Right atrium auricular region (tissue), 2 donors: ENCODE measurements at regions not wholly inside any gene's neighbourhood (a gene's known extent, or its start where the extent isn't known, plus 50 kb on each side); places are given as distances from the start of the nearest gene placed in this dataset.

Experiments
- DNase-seq: peaks from one replicate; pipeline ENCODE4 v3.0.0-alpha.2; 2019; ENCODE audit warnings: low spot score
- H3K27ac ChIP-seq, 2 donors: fragments of 200-600 bp; sonication (generic); 1 replicate in 1 of 2; 2 replicates in 1 of 2; pipeline ENCODE4 v1.5.1; 2016 to 2019
- H3K27me3 ChIP-seq, 2 donors: fragments of 200-600 bp; sonication (generic); one replicate each; pipeline versions ENCODE4 v1.5.1 to v1.6.0; 2017 to 2019
- H3K36me3 ChIP-seq: fragments of 200-600 bp; sonication (generic); one replicate; pipeline ENCODE4 v1.5.1; 2016
- H3K4me1 ChIP-seq, 2 donors: fragments of 200-600 bp; sonication (generic); one replicate each; pipeline versions ENCODE4 v1.5.1 to v1.6.0; 2017 to 2019
- H3K4me3 ChIP-seq, 2 donors: fragments of 200-600 bp; sonication (generic); 1 replicate in 1 of 2; 2 replicates in 1 of 2; pipeline ENCODE4 v1.5.1; 2017 to 2019; ENCODE audit warnings: mild to moderate bottlenecking in 1 of 2, moderate library complexity in 1 of 2
- H3K9me3 ChIP-seq, 2 donors: fragments of 200-600 bp; sonication (generic); one replicate each; pipeline ENCODE4 v1.5.1; 2019
- TF ChIP-seq, protein P1 (sequence below), 2 donors: fragments of 200-600 bp; sonication (generic); IDR thresholded peaks; one replicate each; pipeline ENCODE4 v1.5.1; 2019; ENCODE audit warnings: antibody characterized with exemption in 2 of 2

DNA sequence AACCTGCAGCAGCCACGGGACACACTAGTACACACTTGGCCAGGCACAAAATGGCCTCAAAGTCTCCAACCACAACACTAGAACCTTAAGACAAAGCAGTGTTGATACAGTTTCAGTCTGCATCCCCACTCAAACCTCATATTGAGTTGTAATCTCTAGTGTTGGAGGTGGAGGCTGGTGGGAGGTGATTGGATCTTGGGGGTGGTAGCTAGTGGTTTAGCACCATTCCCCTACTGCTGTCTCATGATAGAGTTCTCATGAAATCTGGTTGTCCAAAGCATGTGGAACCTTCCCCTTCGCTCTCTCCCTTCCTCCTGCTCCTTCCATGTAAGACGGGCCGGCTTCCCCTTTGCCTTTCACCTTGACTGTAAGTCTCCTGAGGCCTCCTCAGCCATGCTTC is 638.7 kb downstream of the UQCRFS1 start:
- Histone ChIP-seq H3K9me3 (no peaks in the 10 kb centered on the region), H3K27me3 (no peaks in the 10 kb centered on the region), H3K4me1 (no peaks in the 10 kb centered on the region), H3K36me3 (no peaks in the 10 kb centered on the region), H3K4me3 (no peak overlapping the region), H3K27ac (no peak overlapping the region)
- TF ChIP-seq, protein P1, sequence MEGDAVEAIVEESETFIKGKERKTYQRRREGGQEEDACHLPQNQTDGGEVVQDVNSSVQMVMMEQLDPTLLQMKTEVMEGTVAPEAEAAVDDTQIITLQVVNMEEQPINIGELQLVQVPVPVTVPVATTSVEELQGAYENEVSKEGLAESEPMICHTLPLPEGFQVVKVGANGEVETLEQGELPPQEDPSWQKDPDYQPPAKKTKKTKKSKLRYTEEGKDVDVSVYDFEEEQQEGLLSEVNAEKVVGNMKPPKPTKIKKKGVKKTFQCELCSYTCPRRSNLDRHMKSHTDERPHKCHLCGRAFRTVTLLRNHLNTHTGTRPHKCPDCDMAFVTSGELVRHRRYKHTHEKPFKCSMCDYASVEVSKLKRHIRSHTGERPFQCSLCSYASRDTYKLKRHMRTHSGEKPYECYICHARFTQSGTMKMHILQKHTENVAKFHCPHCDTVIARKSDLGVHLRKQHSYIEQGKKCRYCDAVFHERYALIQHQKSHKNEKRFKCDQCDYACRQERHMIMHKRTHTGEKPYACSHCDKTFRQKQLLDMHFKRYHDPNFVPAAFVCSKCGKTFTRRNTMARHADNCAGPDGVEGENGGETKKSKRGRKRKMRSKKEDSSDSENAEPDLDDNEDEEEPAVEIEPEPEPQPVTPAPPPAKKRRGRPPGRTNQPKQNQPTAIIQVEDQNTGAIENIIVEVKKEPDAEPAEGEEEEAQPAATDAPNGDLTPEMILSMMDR (IDR thresholded peaks at IDR 0.05): no peak
- DNase-seq: no peak

DNA sequence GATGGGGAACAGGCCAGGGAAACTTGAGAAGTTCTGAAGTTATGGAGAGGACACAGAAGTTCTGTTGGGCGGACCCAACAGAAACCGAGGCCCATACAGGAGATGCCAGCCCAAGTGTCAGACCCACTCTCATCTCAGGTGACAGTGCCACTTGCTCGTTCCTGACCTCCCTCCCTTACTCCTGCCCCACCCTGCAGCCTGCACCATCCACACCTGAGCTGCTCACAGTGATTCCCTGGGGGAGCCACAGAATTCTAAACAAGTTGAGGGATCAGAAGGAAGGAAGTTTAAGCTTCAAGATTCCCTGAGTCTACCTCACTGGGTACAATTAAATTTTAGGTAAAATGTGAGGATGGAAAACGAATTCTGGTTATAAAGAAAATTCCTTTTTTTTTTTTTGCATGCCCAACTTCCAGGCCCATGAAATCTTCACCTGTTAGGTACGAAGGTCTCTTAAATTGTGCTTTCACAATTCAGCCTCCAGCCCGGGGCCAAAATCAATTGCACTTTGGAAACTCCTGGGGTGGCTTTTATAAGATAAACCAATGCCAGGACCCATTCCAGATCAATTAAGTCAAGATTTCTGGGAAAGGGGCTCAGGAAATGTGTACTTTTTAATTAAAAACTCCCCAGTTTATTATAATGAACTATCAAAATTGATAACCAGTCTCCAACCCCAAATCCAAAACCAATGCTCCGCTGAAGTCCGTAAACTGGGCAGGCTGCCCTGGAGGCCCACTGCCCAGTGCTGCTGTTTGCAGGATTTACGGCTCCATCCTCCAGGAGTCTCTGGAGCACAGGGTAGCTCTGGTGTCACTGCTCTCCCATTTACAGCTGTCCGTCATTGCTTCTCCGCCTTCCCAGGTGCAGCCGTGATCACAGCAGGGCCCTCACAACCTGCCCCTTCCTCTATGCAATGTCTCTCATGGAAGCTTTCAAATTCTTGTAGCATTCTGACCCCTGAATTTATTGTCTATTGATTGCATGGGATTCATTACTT is 643.5 kb downstream of the UQCRFS1 start:
- H3K27ac ChIP-seq: no peak overlapping the region
- TF ChIP-seq, protein P1 (IDR thresholded peaks at IDR 0.05): no peak
- H3K4me1 ChIP-seq: no peaks in the 10 kb centered on the region
- no peaks in the 10 kb centered on the region for H3K9me3 ChIP-seq
- no peak for DNase-seq
- no peak overlapping the region for H3K4me3 ChIP-seq
- H3K27me3 ChIP-seq: no peaks in the 10 kb centered on the region
- no peaks in the 10 kb centered on the region for H3K36me3 ChIP-seq

DNA sequence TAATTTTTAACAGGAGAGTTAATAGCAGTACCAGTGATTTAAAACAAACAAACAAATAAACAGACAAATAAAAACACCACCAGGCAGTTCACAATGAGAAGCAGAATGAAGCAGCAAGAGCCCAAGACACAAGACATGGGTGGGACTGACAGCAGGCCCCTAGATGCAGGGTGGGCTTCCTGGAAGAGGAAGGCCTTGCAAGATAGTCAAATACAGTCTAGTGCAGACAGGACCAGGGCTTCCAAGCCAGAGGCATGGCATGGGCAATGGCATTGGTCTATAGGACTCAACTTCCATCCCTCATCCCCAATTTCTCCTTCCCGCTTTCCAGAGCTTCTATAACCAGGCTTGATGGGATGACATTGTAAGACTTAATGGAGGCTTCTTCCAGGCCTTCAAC is 645.1 kb downstream of the UQCRFS1 start:
- no peak for DNase-seq
- Histone ChIP-seq H3K4me1 (no peaks in the 10 kb centered on the region), H3K4me3 (no peak overlapping the region), H3K27me3 (no peaks in the 10 kb centered on the region), H3K9me3 (no peaks in the 10 kb centered on the region), H3K36me3 (no peaks in the 10 kb centered on the region), H3K27ac (no peak overlapping the region)
- TF ChIP-seq, protein P1 (IDR thresholded peaks at IDR 0.05): no peak

DNA sequence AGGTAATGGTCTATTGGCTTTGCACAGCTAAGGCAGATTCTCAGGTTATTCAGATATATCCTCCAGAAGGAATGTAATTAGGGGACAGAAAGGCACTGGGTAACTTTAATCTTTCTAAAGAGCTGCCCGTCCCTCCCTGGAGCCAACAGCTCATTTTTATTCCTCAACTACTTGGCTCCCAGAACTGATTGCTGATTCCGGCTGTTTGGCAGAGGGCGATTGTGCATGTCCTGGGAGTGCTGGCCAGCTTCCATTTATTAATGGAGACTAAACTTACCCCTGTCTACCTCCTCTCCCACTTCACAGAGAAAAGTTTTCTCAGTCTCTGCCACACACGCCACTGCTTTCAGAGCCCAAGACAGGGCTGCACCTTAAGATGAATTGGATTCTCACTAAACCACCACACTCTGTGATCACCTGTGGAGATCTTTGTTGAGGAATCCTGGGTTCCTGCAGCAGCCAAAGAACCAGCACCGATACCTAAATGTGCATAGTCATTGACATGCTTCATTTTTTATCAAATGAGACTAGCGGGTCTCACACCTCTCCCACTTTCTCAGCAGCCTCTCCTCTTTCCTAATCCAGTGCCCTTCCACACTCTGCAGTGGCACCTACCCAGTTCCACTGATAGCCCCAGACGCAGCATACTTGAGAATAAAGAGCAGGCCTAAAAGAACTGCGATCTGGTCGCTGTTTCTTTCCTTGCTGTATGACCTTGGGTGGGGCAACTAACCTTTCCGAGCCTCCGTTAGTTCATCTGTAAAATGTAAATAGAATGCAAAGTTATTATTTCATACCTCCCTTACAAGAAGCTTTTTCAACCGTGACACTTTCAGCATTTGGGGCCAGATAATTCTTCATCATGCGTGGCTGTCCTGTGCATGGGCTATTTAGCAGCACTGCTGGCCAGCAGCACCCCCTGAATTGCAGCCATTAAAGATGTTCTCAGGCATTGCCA is 648.7 kb downstream of the UQCRFS1 start:
- H3K9me3 ChIP-seq: no peaks in the 10 kb centered on the region
- DNase-seq: no peak
- H3K4me1 ChIP-seq: no peaks in the 10 kb centered on the region
- no peak overlapping the region for H3K4me3 ChIP-seq
- TF ChIP-seq, protein P1 (IDR thresholded peaks at IDR 0.05): no peak
- no peak overlapping the region for H3K27ac ChIP-seq
- no peaks in the 10 kb centered on the region for H3K27me3 ChIP-seq
- no peaks in the 10 kb centered on the region for H3K36me3 ChIP-seq

DNA sequence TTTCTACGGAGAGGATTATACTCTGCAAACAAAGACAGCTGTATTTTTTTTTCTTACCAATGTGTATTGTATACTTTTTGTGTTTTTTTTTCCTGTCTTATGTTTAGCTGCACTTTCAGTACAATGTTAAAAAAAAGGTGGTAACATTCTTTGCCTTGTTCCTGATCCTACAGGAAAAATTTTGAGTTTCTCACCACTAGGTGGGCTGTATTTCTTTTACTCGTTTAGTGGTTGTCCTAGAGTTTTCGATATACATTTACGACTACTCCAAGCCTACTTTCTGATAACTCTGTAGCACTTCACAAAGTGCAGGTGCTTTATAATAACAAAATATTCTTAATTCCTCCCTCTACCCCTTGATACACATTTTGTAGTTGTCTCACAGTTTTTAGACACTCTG is 652.2 kb downstream of the UQCRFS1 start:
- no peaks in the 10 kb centered on the region for H3K27me3 ChIP-seq
- TF ChIP-seq, protein P1 (IDR thresholded peaks at IDR 0.05): no peak
- no peak overlapping the region for H3K4me3 ChIP-seq
- no peak for DNase-seq
- H3K36me3 ChIP-seq: no peaks in the 10 kb centered on the region
- no peaks in the 10 kb centered on the region for H3K9me3 ChIP-seq
- H3K27ac ChIP-seq: no peak overlapping the region
- H3K4me1 ChIP-seq: no peaks in the 10 kb centered on the region
